ENCODE measurements at regions not wholly inside any gene's neighbourhood (a gene's known extent, or its start where the extent isn't known, plus 50 kb on each side); places are given as distances from the start of the nearest gene placed in this dataset.
"Not testable (repeated sequence)": the region's sequence is repeated elsewhere in the genome, so short reads cannot be mapped to it uniquely, and the experiment has no call there.

GRCh38 chr3:33957176-33957575, 158.7 kb downstream of the PDCD6IP start:
- no peak for DNase-seq

- DNase-seq, result no peak
Measured at GRCh38 chr3:33958661-33959060, 160.2 kb downstream of the PDCD6IP start.

GRCh38 chr3:33962396-33962795, 164.0 kb downstream of the PDCD6IP start:
- no peak for DNase-seq

- not testable (repeated sequence) for DNase-seq
Measured at GRCh38 chr3:33970180-33970579, 171.8 kb downstream of the PDCD6IP start.

- no peak for DNase-seq
Measured at GRCh38 chr3:33971055-33971454, 172.6 kb downstream of the PDCD6IP start.

GRCh38 chr3:33975463-33975862, 177.0 kb downstream of the PDCD6IP start:
- no peak for DNase-seq

- no peak for DNase-seq
Measured at GRCh38 chr3:33977227-33977626, 178.8 kb downstream of the PDCD6IP start.

- peak; percentile 8 for DNase-seq
Measured at GRCh38 chr3:33980252-33980651, 181.8 kb downstream of the PDCD6IP start.

- no peak for DNase-seq
Measured at GRCh38 chr3:33982269-33982798, 183.9 kb downstream of the PDCD6IP start.

- DNase-seq, result not testable (repeated sequence)
Measured at GRCh38 chr3:33982949-33983348, 184.5 kb downstream of the PDCD6IP start.

GRCh38 chr3:33989229-33989628, 190.8 kb downstream of the PDCD6IP start:
- no peak for DNase-seq

- DNase-seq, result no peak
Measured at GRCh38 chr3:33991673-33992072, 193.2 kb downstream of the PDCD6IP start.

GRCh38 chr3:33993631-33994030, 195.2 kb downstream of the PDCD6IP start:
- DNase-seq, result no peak

- no peak for DNase-seq
Measured at GRCh38 chr3:33994568-33994967, 196.1 kb downstream of the PDCD6IP start.

- no peak for DNase-seq
Measured at GRCh38 chr3:34000301-34000700, 201.9 kb downstream of the PDCD6IP start.

- no peak for DNase-seq
Measured at GRCh38 chr3:34001022-34001421, 202.6 kb downstream of the PDCD6IP start.

GRCh38 chr3:34001990-34002389, 203.6 kb downstream of the PDCD6IP start:
- DNase-seq, result no peak

- DNase-seq, result no peak
Measured at GRCh38 chr3:34002569-34003100, 204.2 kb downstream of the PDCD6IP start.

GRCh38 chr3:34005886-34006285, 207.5 kb downstream of the PDCD6IP start:
- no peak for DNase-seq

GRCh38 chr3:34008191-34008590, 209.8 kb downstream of the PDCD6IP start:
- DNase-seq, result no peak

GRCh38 chr3:34008836-34009809, 210.7 kb downstream of the PDCD6IP start:
- DNase-seq, result no peak

- DNase-seq, result no peak
Measured at GRCh38 chr3:34011171-34012101, 213.0 kb downstream of the PDCD6IP start.

GRCh38 chr3:34012102-34012461, 213.7 kb downstream of the PDCD6IP start:
- DNase-seq, result peak; percentile 59
